ENCODE measurements at regions not wholly inside any gene's neighbourhood (a gene's known extent, or its start where the extent isn't known, plus 50 kb on each side); places are given as distances from the start of the nearest gene placed in this dataset.

- TF ChIP-seq CTCF (IDR thresholded peaks at IDR 0.05; ENCODE audit: insufficient read depth, low read depth, low read length) = no peak
- TF ChIP-seq EZH2 (IDR thresholded peaks at IDR 0.05; ENCODE audit: insufficient read depth, low read length) = no peak
Observed at GRCh38 chr1:118827636-118828035, 160.5 kb downstream of the TBX15 start.

All from astrocyte (in vitro differentiated cells and primary cell).